GM19351 (cell line): ENCODE measurements at regions not wholly inside any gene's neighbourhood (a gene's known extent, or its start where the extent isn't known, plus 50 kb on each side); places are given as distances from the start of the nearest gene placed in this dataset.

Experiments used
- ATAC-seq: cut with Tn5 transposase; IDR thresholded peaks from one replicate; pipeline ENCODE4 v1.9.1; 2021; ENCODE audit warnings: mild to moderate bottlenecking, moderate library complexity; ENCODE audit not compliant: unreplicated experiment

DNA sequence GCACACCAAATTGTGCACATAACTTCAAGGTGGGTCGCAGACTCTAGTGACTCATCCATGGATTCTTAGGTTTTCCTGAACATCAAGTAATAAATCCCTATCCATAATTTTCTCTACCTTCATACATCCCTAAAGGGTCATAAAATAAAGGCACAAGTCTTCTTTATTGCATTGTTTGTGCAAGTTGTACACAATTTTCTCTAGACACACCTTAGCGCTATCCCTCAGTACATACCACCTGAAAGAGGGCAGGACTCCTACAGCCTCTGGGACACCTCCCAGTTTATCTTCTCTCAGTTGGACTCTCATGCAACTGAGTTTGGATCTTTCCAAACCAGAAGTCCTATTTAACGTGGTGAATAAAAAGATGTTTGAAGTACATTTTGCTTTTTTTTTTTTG is 168.5 kb upstream of the BMP4 start:
- ATAC-seq = no peak

GRCh38 chr14:54126947-54127346 is 170.3 kb upstream of the BMP4 start:
- no peak for ATAC-seq

DNA sequence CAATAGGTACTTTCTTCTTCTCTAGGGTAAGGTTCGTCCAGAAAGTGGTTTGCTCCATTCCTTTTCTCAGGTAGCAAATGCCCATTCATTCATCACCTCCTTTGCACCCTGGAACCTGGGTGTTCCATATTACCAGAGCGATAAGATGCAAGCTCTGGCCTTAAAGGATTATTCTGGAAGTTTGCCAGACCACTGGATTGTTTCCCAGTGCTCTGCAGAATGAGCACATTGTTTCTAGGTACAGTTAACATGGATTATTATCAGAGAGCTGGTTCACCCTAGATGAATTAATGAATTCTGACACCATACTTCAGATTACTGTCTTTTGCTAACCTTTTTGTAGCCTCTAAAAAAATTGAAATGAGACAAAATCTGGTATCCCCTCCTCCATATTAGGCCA is 170.9 kb upstream of the BMP4 start:
- no peak for ATAC-seq

DNA sequence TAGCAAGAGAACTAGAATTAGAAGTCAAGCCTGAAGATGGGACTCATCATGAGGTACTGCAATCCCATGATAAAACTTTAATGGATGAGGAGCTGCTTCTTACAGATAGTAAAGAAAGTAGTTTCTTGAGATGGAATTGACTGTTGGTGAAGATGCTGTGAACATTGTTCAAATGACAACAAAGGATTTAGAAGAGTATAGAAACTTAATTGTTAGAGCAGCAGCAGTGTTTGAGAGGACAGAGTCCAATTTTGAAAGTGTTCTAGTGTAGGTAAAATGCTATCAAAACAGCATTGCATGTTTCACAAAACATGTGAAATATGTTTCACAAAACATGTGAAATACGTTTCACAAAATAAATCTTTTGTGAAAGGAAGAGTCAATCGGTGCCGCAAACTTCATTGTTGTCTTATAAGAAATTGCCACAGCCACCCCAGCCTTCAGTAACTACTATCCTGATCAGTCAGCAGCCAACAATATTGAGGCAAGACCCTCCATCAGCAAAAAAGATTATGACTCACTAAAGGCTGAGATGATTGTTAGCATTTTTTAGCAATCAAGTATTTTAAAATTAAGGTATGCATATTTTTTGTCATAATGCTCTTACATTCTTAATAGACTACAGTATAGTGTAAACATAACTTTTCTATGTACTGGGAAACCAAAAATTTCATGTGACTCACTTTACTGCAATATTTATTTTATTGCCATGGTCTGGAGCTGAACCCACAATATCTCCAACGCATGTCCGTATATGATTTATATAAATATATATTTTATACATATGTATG is 173.4 kb upstream of the BMP4 start:
- ATAC-seq = no peak

DNA sequence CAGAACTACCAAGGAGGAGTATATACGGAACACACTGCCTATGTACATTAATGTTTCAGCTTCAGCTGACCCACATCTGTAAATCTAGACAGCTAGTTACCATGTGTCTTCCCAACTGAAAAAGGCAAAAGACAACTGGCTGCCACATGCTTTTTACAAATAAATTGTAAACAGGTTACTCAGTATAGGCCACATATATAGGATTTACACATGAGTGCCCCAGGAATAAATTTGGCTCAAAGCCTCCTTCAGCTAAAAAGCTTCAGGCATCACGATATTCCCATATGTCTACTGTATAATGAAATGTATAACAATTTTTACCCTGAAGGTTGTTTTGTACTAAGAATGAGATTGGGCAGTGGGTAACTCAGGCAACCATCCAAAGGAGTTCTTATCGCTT is 175.9 kb upstream of the BMP4 start:
- ATAC-seq = no peak

- ATAC-seq = no peak
Measured at GRCh38 chr14:54133896-54134295, 177.3 kb upstream of the BMP4 start.

DNA sequence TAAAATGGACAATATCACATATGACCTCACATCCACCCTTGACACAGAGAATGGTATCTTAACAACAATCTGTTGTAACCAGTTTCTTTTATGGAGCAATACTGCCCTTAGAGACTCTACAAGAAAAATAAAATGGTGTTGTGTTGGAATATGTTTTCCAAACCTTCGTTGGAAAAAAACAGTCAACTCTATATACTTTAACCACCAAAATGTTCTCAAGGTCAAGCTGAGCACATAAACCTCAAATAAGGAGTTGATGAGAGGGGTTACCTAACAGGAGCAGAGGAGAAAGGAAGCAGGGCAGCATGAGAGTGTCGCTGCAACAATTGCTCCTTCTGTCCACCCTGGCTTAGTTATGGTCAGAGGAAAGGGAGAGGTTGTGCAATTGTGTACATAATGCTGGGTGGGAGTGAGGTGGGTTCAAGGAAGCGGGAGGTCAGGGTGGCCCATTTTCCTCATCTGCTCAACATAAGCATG is 179.2 kb upstream of the BMP4 start:
- no peak for ATAC-seq

DNA sequence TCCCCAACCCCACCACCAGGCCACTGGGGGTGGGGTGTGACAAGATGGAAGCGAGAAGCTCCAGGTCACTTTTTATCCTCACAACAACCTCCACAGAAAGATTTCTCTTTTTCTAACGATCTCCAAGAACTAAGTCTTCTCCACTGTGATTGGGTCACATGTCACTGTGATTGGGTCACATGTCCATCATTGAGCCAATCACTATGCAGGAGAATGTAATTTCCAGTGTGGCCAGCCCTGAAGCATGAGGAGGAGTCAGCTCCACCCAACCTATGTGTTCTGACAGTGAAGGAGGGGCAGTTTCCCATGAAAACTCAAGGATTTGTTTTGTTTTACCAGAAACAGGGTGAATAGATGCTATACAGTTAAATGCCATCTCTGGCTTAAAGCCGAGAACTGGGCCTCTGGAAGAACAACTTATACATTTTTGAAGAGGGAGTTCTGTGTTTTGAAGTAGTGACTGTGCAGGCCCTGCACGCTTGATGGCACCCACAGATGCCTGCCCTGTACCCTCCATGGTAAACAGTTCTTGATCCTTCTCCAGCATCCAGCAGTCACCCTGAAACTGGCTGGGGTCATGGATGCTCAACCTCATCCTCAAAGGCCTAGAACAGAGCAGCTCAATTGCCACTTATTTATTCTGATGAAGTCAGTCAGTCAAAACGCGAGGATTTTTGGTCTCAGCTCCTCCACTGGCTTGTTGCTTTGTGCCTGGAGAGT is 180.4 kb upstream of the BMP4 start:
- ATAC-seq = no peak

GRCh38 chr14:54137614-54137961 is 181.0 kb upstream of the BMP4 start:
- ATAC-seq = no peak

- no peak for ATAC-seq
Measured at GRCh38 chr14:54138024-54138353, 181.4 kb upstream of the BMP4 start.

- ATAC-seq = no peak
Measured at GRCh38 chr14:54138354-54139038, 181.9 kb upstream of the BMP4 start.

GRCh38 chr14:54140551-54140950 is 183.9 kb upstream of the BMP4 start:
- ATAC-seq = no peak

- ATAC-seq = no peak
Measured at GRCh38 chr14:54146601-54147000, 190.0 kb upstream of the BMP4 start.

DNA sequence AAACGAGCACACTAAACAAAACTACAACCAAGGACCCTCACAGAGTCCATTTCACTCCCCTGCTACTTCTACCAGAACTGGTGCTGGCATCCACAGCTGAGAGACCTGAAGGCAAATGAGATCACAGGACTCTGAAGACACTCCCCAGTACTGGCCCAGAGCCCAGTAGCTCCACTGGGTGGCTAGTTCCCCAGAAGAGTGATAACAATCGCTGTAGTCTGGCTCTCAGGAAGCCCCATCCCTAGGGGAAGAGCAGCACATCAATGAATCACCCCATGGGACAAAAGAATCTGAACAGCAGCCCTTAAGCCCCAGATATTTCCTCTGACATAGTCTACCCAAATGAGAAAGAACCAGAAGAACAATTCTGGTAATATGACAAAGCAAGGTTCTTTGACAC is 190.7 kb upstream of the BMP4 start:
- no peak for ATAC-seq

DNA sequence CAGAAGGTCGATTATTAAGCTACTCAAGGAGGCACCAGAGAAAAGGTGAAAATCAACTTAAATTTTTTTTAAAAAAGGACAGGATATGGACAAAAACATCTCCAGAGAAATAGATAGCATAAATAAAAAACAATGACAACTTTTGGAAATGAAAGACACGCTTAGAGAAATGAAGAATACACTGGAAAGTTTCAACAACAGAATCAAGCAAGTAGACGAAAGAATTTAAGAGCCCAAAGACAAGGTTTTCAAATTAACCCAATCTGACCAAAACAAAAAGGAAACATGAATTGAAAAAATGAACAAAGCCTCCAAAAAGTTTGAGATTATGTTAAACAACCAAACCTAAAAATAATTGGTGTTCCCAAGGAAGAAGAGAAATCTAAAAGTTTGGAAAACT is 191.1 kb upstream of the BMP4 start:
- no peak for ATAC-seq

DNA sequence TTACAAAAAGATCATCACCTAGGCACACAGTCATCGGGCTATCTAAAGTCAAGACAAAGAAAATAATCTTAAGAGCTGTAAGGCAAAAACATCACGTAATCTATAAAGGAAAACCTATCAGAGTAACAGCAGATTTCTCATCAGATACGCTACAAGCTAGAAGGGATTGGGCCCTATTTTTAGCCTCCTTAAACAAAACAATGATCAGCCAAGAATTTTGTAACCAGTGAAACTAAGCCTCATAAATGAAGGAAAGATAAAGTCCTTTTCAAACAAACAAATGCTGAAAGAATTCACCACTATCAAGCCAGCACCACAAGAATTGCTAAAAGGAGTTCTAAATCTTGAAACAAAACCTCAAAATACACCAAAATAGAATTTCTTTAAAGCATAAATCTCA is 191.6 kb upstream of the BMP4 start:
- ATAC-seq = no peak

DNA sequence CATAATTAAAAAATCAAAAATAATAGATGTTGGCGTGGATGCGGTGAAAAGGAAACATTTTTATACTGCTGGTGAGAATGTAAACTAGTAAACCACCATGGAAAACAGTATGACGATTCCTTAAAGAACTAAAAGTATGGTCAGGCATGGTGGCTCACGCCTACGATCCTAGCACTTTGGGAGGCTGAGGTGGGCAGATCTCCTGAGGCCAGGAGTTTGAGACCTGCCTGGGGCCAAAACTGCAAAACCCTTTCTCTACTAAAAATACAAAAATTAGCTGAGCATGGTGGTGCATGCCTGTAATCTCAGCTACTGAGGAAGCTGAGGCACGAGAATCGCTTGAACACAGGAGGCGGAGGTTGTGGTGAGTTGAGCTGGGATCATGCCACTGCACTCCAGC is 195.7 kb upstream of the BMP4 start:
- ATAC-seq = no peak

- no peak for ATAC-seq
Measured at GRCh38 chr14:54166049-54166950, 209.7 kb upstream of the BMP4 start.

GRCh38 chr14:54168489-54168888 is 211.9 kb upstream of the BMP4 start:
- ATAC-seq = no peak

DNA sequence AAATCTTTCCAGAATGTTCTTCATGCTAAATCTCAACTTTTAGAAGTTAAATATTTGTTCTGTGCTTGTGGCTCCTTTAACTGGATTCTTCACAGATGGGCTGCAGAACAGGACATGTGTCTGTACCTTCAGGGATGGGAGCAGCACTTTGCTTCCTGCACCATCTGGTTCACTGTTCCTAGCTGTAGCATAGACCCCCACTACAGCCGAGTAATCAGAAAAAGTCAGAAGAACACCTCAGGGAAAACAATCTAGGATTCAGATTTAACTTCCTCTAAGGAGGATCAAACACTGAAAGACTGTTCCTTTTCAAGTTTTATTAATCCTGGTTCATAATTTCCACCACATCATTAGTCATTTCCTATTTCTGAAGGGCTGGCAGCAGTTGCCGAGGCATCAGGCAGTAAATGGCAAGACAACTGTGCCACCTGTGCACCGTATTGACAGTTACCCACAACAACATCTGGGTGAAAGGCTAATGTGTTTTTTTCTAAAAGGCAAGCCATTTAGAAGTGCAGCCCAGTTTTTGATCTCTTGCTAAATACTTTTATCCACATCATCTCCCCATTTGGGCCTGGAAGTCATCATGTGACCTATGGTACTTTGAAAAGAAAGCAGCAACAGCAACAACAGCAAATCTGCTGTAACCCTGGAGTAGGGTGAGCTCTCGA is 212.8 kb upstream of the BMP4 start:
- no peak for ATAC-seq

GRCh38 chr14:54170301-54170700 is 213.7 kb upstream of the BMP4 start:
- ATAC-seq = no peak
